ENCODE measurements at regions not wholly inside any gene's neighbourhood (a gene's known extent, or its start where the extent isn't known, plus 50 kb on each side); places are given as distances from the start of the nearest gene placed in this dataset.

DNA sequence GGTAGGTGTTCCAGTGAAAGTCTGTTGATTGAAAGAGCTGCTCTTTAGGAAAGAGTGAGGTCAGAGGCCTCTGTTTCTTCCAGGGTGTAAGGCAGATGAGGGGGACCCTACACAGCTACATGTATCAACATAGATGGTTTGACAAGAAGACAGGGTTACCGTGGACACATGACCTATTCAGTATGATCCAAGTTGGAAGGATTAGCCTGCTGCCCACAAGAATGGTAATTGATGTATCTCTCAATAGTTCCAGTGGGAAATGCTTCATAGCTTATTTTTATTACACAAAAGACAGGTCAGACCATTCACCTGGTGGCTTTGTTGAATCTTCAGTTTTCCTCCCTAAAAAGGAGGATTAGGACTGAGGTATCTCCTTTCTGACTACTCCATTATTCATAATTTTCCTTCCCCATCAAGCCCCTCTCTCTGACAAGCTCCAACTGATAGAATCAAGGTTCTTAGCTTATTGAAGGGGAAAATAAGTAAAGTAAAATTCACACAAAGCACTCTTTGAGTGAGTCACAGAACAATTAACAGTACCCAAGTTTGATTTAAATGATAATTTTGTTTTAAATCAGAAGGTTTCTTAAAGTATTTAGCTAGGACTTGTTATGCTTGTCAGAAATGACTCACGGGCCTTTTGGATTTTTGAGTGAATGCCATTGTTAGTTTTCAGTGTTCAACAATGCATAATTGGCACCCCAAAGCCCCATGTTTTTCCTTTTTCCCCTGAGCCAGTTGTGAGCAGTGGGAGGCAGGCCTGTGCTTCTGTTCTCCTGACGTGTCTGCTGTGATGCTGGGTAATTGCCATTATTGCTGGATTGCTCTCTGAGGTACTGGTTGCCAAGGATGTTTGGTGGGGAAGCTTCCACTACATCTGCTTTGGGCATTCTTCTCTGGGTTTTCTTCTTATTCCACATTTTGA lies 373.2 kb downstream of the DDX10 start:
- Histone ChIP-seq H3K4me2 (no peak overlapping the region), H3K9me3 (no peaks in the 10 kb centered on the region), H3K27ac (no peak overlapping the region), H3K4me1 (no peaks in the 10 kb centered on the region), H3K4me3 (no peak overlapping the region)
- CTCF ChIA-PET: interaction anchor here (0.6 kb wide), 1 partner anchor 86 kb away, joined by 3 read pairs; no protein-coding TSS in a partner anchor
- 57% methylated on average over 3 of the region's 3 CpGs for WGBS (ENCODE audit: missing lambda C conversion rate)
- FAIRE-seq (no peak), ATAC-seq (no peak), DNase-seq (ENCODE audit: low read depth in 1 of 2, low spot score in 1 of 2) (no peak)
- no peak for TF ChIP-seq NFE2L2 (conservative IDR thresholded peaks at IDR 0.05; ENCODE audit: low read length)
- no peak for TF ChIP-seq MAZ (IDR thresholded peaks at IDR 0.05; ENCODE audit: borderline replicate concordance, low read depth, low read length)
- no peak for TF ChIP-seq RNF2 (IDR thresholded peaks at IDR 0.05; ENCODE audit: borderline replicate concordance, low read depth)
- no peak for TF ChIP-seq CEBPB (IDR thresholded peaks at IDR 0.05)
- no peak for TF ChIP-seq MYC (IDR thresholded peaks at IDR 0.05; ENCODE audit: borderline replicate concordance, low read length)
- TF ChIP-seq, protein P1, sequence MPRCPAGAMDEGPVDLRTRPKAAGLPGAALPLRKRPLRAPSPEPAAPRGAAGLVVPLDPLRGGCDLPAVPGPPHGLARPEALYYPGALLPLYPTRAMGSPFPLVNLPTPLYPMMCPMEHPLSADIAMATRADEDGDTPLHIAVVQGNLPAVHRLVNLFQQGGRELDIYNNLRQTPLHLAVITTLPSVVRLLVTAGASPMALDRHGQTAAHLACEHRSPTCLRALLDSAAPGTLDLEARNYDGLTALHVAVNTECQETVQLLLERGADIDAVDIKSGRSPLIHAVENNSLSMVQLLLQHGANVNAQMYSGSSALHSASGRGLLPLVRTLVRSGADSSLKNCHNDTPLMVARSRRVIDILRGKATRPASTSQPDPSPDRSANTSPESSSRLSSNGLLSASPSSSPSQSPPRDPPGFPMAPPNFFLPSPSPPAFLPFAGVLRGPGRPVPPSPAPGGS (IDR thresholded peaks at IDR 0.05): no peak
- no peak for TF ChIP-seq PHF8 (IDR thresholded peaks at IDR 0.05; ENCODE audit: borderline replicate concordance, low read depth)
- no peak for TF ChIP-seq RAD21 (conservative IDR thresholded peaks at IDR 0.05 in 1 of 2, IDR thresholded peaks at IDR 0.05 in 1 of 2)
- TF ChIP-seq FOSL2 (IDR thresholded peaks at IDR 0.05): no peak
- TF ChIP-seq FOSL2 (CRISPR knock-in tag; IDR thresholded peaks at IDR 0.05): no peak
- no peak for TF ChIP-seq TFCP2L1 (CRISPR knock-in tag; IDR thresholded peaks at IDR 0.05)
- POLR2A ChIA-PET: no interaction called here

DNA sequence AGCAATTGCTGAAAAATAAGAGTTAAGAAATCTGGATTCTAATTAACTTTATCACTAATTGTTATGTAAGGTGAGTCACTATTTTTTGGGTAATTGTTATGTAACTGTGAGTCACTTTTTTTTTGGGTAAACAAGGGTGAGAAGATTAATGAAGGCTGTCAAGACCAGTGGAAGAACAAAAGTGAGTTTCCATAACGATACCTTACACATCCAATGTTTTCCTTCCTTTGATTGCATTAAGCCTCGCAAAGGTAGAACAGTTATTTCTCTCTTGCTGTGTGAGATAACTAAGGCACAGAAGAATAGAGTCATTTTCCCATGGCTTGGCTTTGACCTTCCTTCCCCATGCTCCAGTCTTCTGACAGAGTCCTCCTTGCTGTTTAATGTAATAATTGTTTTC lies 374.7 kb downstream of the DDX10 start:
- ATAC-seq (no peak), DNase-seq (ENCODE audit: low read depth in 1 of 2, low spot score in 1 of 2) (no peak), FAIRE-seq (no peak)
- Histone ChIP-seq H3K4me2 (no peak overlapping the region), H3K4me3 (no peak overlapping the region), H3K4me1 (no peaks in the 10 kb centered on the region), H3K27ac (no peak overlapping the region), H3K9me3 (no peaks in the 10 kb centered on the region)
- ChIA-PET CTCF (interaction anchor here (0.6 kb wide), 2 partner anchors 389 to 561 kb away, joined by 3 read pairs; no protein-coding TSS in a partner anchor), POLR2A (no interaction called here)
- no peak for TF ChIP-seq POLR2A (IDR thresholded peaks at IDR 0.05; ENCODE audit: low read length)
- no peak for TF ChIP-seq FOSL2 (IDR thresholded peaks at IDR 0.05)
- TF ChIP-seq FOSL2 (CRISPR knock-in tag; IDR thresholded peaks at IDR 0.05): peak; percentile 30; the same call in 1 of the 2 replicates
- 79% methylated on average over 2 of the region's 2 CpGs for WGBS (ENCODE audit: missing lambda C conversion rate)

DNA sequence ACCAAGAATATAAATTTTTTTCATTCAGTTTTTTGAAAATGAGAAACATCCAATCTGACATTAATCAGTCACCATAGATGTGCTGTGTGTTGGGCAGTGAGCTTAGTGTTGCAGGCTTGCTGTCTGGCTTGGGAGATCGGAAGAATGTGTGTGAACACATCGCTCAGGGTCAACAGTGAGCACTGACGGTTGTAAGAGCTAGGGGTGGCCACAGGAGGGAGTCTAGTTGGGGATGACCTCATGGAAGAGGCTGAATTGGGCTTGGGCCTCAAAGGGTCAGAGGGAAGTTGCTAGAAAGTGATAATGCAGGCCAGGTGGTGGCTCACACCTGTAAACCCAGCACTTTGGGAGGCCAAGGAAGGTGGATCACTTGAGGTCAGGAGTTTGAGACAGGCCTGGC lies 375.4 kb downstream of the DDX10 start:
- POLR2A ChIA-PET: no interaction called here
- Histone ChIP-seq H3K4me3 (no peak overlapping the region), H3K9me3 (no peaks in the 10 kb centered on the region), H3K27ac (no peak overlapping the region), H3K4me2 (no peak overlapping the region), H3K4me1 (no peaks in the 10 kb centered on the region)
- TF ChIP-seq RAD21 (conservative IDR thresholded peaks at IDR 0.05 in 1 of 2, IDR thresholded peaks at IDR 0.05 in 1 of 2) (peak in 1 of 2 experiments; percentile 27; a peak in 1 of 5 replicates), HDAC2 (IDR thresholded peaks at IDR 0.05) (no peak)
- no peak for FAIRE-seq
- CTCF ChIA-PET: interaction anchor here (0.6 kb wide), 2 partner anchors 389 to 560 kb away, joined by 3 read pairs; no protein-coding TSS in a partner anchor
- DNase-seq (ENCODE audit: low read depth in 1 of 2, low spot score in 1 of 2): peak in 1 of 2 experiments; percentile 7
- WGBS (ENCODE audit: missing lambda C conversion rate): 86% methylated on average over 3 of the region's 3 CpGs
- peak in 1 of 2 experiments; percentile 62; a peak in 3 of 6 replicates for ATAC-seq

DNA sequence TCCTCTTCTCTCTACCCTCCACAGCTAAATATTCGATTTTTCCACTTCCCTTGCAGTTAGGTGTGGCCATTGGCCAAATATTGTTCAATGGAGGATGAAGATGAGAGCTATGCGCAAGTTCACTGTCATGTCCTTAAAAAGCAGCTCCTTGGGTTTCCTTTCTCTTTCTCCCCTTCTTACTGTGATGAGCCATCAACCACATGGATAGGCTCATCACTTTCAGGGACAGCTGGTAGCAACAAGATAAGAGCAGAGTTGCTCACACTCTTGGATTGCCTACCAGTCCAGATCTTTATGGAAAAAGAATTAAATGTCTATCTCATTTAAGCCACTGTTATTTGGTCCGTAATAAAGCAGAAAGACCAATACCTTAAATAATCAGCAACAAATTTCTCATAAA lies 377.0 kb downstream of the DDX10 start:
- Histone ChIP-seq H3K27ac (no peak overlapping the region), H3K4me3 (no peak overlapping the region), H3K9me3 (no peaks in the 10 kb centered on the region), H3K4me1 (no peaks in the 10 kb centered on the region), H3K4me2 (no peak overlapping the region)
- ChIA-PET POLR2A (no interaction called here), CTCF (no interaction called here)
- FAIRE-seq (no peak), DNase-seq (ENCODE audit: low read depth in 1 of 2, low spot score in 1 of 2) (no peak), ATAC-seq (no peak)
- 64% methylated on average over 3 of the region's 3 CpGs for WGBS (ENCODE audit: missing lambda C conversion rate)
- TF ChIP-seq NR3C1 (IDR thresholded peaks at IDR 0.05) (no peak), RNF2 (IDR thresholded peaks at IDR 0.05; ENCODE audit: borderline replicate concordance, low read depth) (no peak), CHD2 (IDR thresholded peaks at IDR 0.05; ENCODE audit: low read length, partially characterized antibody) (no peak), KDM1A (IDR thresholded peaks at IDR 0.05; ENCODE audit: low read depth) (no peak), CBX8 (IDR thresholded peaks at IDR 0.05) (no peak)
- TF ChIP-seq, protein P2, sequence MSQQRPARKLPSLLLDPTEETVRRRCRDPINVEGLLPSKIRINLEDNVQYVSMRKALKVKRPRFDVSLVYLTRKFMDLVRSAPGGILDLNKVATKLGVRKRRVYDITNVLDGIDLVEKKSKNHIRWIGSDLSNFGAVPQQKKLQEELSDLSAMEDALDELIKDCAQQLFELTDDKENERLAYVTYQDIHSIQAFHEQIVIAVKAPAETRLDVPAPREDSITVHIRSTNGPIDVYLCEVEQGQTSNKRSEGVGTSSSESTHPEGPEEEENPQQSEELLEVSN (IDR thresholded peaks at IDR 0.05; ENCODE audit: borderline replicate concordance, low read depth): no peak
